ENCODE measurements at regions not wholly inside any gene's neighbourhood (a gene's known extent, or its start where the extent isn't known, plus 50 kb on each side); places are given as distances from the start of the nearest gene placed in this dataset.

- WGBS, 2 experiments (ENCODE audit: extremely low coverage in 2 of 2, insufficient read length in 1 of 2): no CpG with 5 or more reads among the region's 3 CpGs
- POLR2A ChIA-PET (ENCODE audit: unreplicated experiment): no interaction called here
Measured at GRCh38 chr1:43011020-43011419, 52.4 kb upstream of the SLC2A1 start.

More at GRCh38 chr1:43011020-43011419, 52.4 kb upstream of the SLC2A1 start:
- Histone ChIP-seq H2AFZ (replicated peaks; ENCODE audit: low read length, poor library complexity) (no peak overlapping the region), H3K9me1 (ENCODE audit: insufficient read depth, low read length) (no peaks in the 10 kb centered on the region), H4K91ac (ENCODE audit: insufficient read depth, low read depth, low read length) (no peak overlapping the region), H3K14ac (replicated peaks; ENCODE audit: low read depth, low read length) (no peak overlapping the region), H3K9me3 (ENCODE audit: control insufficient read depth, insufficient read depth, low read length) (no peaks in the 10 kb centered on the region), H3K4me2 (ENCODE audit: low read depth, low read length) (no peak overlapping the region), H2BK15ac (ENCODE audit: low read depth, low read length) (no peak overlapping the region), H2BK120ac (ENCODE audit: low read depth, low read length) (no peak overlapping the region), H3K4me1 (ENCODE audit: control insufficient read depth, insufficient read depth, low read length) (no peaks in the 10 kb centered on the region), H3K4me3 (ENCODE audit: insufficient read depth, low read depth, low read length) (no peak overlapping the region), H3K4ac (ENCODE audit: low read depth, low read length) (no peak overlapping the region), H4K5ac (ENCODE audit: low read depth, low read length) (no peak overlapping the region), H3K18ac (ENCODE audit: low read depth, low read length) (no peak overlapping the region), H2BK20ac (ENCODE audit: low read depth, low read length) (no peak overlapping the region), H4K20me1 (ENCODE audit: insufficient read depth, low read length) (no peaks in the 10 kb centered on the region), H2BK5ac (ENCODE audit: low read depth, low read length, poor library complexity, severe bottlenecking) (no peak overlapping the region), H3K27ac (ENCODE audit: insufficient read depth, low read length) (no peak overlapping the region), H3K9ac (ENCODE audit: low read depth, low read length) (no peak overlapping the region), H3K36me3 (ENCODE audit: control insufficient read depth, insufficient read depth, low read length) (no peaks in the 10 kb centered on the region), H2AK9ac (replicated peaks; ENCODE audit: low read depth, low read length, poor library complexity) (no peak overlapping the region), H2AK5ac (ENCODE audit: low read depth, low read length) (no peak overlapping the region), H3K27me3 (ENCODE audit: control insufficient read depth, insufficient read depth, low read length) (peaks cover 16% of the 10 kb centered on the region), H3K79me1 (ENCODE audit: low read depth in 1 of 2, low read length in 2 of 2) (no peaks in the 10 kb centered on the region), H3K56ac (ENCODE audit: extremely low read depth, insufficient read depth, low read length) (no peak overlapping the region), H3K23ac (ENCODE audit: low read depth, low read length) (no peak overlapping the region), H4K8ac (ENCODE audit: low read depth in 2 of 2, low read length in 2 of 2) (no peak overlapping the region)
- TF ChIP-seq POLR2A (IDR thresholded peaks at IDR 0.05; ENCODE audit: low read depth, low read length): no peak
- no peak for TF ChIP-seq RCOR1 (IDR thresholded peaks at IDR 0.05; ENCODE audit: insufficient replicate concordance, low read length)
- TF ChIP-seq CEBPB (IDR thresholded peaks at IDR 0.05; ENCODE audit: low read depth, low read length): no peak
- TF ChIP-seq USF2 (IDR thresholded peaks at IDR 0.05; ENCODE audit: low read depth, low read length): no peak
- TF ChIP-seq RAD21 (IDR thresholded peaks at IDR 0.05; ENCODE audit: low read length): no peak
- no peak for TF ChIP-seq MAFK (IDR thresholded peaks at IDR 0.05; ENCODE audit: low read depth, low read length)
- no peak for TF ChIP-seq CTCF (conservative IDR thresholded peaks at IDR 0.05; ENCODE audit: low read depth, low read length)
- no peak for TF ChIP-seq MXI1 (IDR thresholded peaks at IDR 0.05; ENCODE audit: borderline replicate concordance, low read depth, low read length)
- no peak for TF ChIP-seq BHLHE40 (IDR thresholded peaks at IDR 0.05; ENCODE audit: low read depth, low read length)
- no peak for TF ChIP-seq RFX5 (IDR thresholded peaks at IDR 0.05; ENCODE audit: low read depth, low read length)
- no peak for TF ChIP-seq CHD1 (IDR thresholded peaks at IDR 0.05; ENCODE audit: low read depth, low read length)
- TF ChIP-seq NFE2L2 (IDR thresholded peaks at IDR 0.05; ENCODE audit: low read depth, low read length): no peak
- no peak for TF ChIP-seq MAZ (IDR thresholded peaks at IDR 0.05; ENCODE audit: borderline replicate concordance, low read depth, low read length)
- TF ChIP-seq FOS (IDR thresholded peaks at IDR 0.05; ENCODE audit: low read depth, low read length): no peak
- no peak for TF ChIP-seq ELK1 (IDR thresholded peaks at IDR 0.05; ENCODE audit: borderline replicate concordance, low read depth, low read length)
- no peak for TF ChIP-seq SMC3 (IDR thresholded peaks at IDR 0.05; ENCODE audit: low read depth, low read length)
- in situ Hi-C loops (cut with MboI; ENCODE audit: low sequenced_read_pairs) (no loop called here), dilution Hi-C loops (cut with HindIII; ENCODE audit: low sequenced_read_pairs, unreplicated experiment) (no loop called here), intact Hi-C loops (cut with micrococcal nuclease) (no loop called here)
- no TSS peak for BruUV-seq (replicated peaks)
- ATAC-seq (ENCODE audit: low read depth) (no peak), DNase-seq (no peak)
- CTCF ChIA-PET: no interaction called here
